Activated CD8-positive, alpha-beta T cell treated with anti-CD3 and anti-CD28 coated beads for 36 hours (primary cell): ENCODE measurements at regions not wholly inside any gene's neighbourhood (a gene's known extent, or its start where the extent isn't known, plus 50 kb on each side); places are given as distances from the start of the nearest gene placed in this dataset.

Source experiments
- ATAC-seq: fragments of 200-7000 bp; cut with Tn5 transposase; one replicate; pipeline ENCODE4 v1.10.0; 2021; ENCODE audit warnings: mild to moderate bottlenecking, moderate library complexity
- CTCF ChIA-PET: fragments of 350-600 bp; sonication (Branson Sonifier 250); formaldehyde crosslinking; loops from one replicate; lab custom pipeline; 2021; ENCODE audit warnings: antibody characterized with exemption; lab: Charles Lee
- POLR2A ChIA-PET: fragments of 350-600 bp; sonication (Branson Sonifier 250); formaldehyde crosslinking; loops from one replicate; lab custom pipeline; 2021; ENCODE audit warnings: antibody characterized with exemption; lab: Charles Lee
- DNase-seq: peaks from one replicate; pipeline ENCODE4 v3.0.0-alpha.2; 2020
- H3K27ac Mint-ChIP-seq: one replicate; pipeline ENCODE4 v1.8.0; 2021; ENCODE audit warnings: mild to moderate bottlenecking, mixed read lengths
- H3K27me3 Mint-ChIP-seq: one replicate; pipeline ENCODE4 v1.8.0; 2021; ENCODE audit warnings: mixed read lengths
- H3K36me3 Mint-ChIP-seq: one replicate; pipeline ENCODE4 v1.8.0; 2021; ENCODE audit warnings: low read depth, mixed read lengths
- H3K4me1 Mint-ChIP-seq: one replicate; pipeline ENCODE4 v1.8.0; 2021; ENCODE audit warnings: low read depth, mixed read lengths
- H3K4me3 Mint-ChIP-seq: one replicate; pipeline ENCODE4 v1.8.0; 2021; ENCODE audit warnings: mild to moderate bottlenecking, moderate library complexity, mixed read lengths
- H3K9me3 Mint-ChIP-seq: one replicate; pipeline ENCODE4 v1.8.0; 2021; ENCODE audit warnings: mixed read lengths
- intact Hi-C: fragments of 100-400 bp; cut with micrococcal nuclease; formaldehyde crosslinking; loops from one replicate; pipeline ENCODE4 v1.10.0; 2022
- TF ChIP-seq, protein P1 (sequence below): fragments of 200-600 bp; IDR thresholded peaks from one replicate; pipeline ENCODE4 v1.8.0; 2022; ENCODE audit warnings: antibody characterized with exemption, mild to moderate bottlenecking

DNA sequence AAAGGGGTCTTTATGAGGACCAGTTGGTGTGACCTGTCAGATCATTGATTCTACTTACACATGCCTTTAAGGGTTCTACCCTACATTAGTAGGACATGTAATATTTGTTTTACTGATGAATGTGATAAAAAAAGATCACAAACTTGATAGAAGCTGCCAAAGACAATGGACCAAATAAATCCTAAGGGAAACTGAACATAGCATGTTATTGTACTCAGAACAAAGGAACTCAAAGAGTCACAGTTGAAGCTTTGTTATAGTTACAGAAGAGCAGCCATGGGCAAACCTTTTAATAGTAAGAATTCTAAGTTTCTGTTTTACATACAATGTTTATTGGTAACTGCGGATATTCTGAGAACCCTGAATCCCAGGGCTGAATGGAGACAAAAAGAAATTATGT lies 780.1 kb downstream of the SLITRK6 start:
- TF ChIP-seq, protein P1, sequence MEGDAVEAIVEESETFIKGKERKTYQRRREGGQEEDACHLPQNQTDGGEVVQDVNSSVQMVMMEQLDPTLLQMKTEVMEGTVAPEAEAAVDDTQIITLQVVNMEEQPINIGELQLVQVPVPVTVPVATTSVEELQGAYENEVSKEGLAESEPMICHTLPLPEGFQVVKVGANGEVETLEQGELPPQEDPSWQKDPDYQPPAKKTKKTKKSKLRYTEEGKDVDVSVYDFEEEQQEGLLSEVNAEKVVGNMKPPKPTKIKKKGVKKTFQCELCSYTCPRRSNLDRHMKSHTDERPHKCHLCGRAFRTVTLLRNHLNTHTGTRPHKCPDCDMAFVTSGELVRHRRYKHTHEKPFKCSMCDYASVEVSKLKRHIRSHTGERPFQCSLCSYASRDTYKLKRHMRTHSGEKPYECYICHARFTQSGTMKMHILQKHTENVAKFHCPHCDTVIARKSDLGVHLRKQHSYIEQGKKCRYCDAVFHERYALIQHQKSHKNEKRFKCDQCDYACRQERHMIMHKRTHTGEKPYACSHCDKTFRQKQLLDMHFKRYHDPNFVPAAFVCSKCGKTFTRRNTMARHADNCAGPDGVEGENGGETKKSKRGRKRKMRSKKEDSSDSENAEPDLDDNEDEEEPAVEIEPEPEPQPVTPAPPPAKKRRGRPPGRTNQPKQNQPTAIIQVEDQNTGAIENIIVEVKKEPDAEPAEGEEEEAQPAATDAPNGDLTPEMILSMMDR: no peak
- ATAC-seq (no peak), DNase-seq (no peak)
- intact Hi-C loops: no loop called here
- no peak overlapping the region for H3K4me3 Mint-ChIP-seq
- H3K9me3 Mint-ChIP-seq: no peaks in the 10 kb centered on the region
- H3K36me3 Mint-ChIP-seq: no peaks in the 10 kb centered on the region
- ChIA-PET CTCF (no interaction called here), POLR2A (no interaction called here)
- H3K27me3 Mint-ChIP-seq: no peaks in the 10 kb centered on the region
- H3K4me1 Mint-ChIP-seq: no peaks in the 10 kb centered on the region
- no peak overlapping the region for H3K27ac Mint-ChIP-seq

- Mint-ChIP-seq H3K27ac (no peak overlapping the region), H3K36me3 (no peaks in the 10 kb centered on the region), H3K9me3 (no peaks in the 10 kb centered on the region), H3K4me1 (no peaks in the 10 kb centered on the region), H3K27me3 (no peaks in the 10 kb centered on the region), H3K4me3 (no peak overlapping the region)
- TF ChIP-seq, protein P1: no peak
- no peak for ATAC-seq
- ChIA-PET CTCF (no interaction called here), POLR2A (no interaction called here)
- intact Hi-C loops: no loop called here
- DNase-seq: no peak
These were observed 786.2 kb downstream of the SLITRK6 start for GRCh38 chr13:85013006-85013405.

DNA sequence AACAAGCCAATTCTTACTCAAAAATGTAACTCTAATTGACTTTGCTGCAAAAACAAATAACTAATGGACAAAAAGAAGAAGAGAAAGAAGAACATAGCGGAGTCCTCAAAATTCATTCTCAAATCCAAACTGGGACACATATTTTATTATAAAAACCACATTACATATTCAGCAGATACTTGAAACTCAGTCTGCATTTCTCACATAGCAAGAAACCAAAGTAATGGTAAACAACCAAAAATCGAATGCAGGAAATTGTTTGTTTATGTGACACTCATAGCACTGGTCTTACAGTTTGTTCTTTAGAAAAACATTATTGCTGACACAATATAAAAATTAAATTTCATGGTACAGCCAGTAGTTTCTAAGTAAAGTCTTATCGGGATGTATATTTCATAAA lies 789.8 kb downstream of the SLITRK6 start:
- ChIA-PET CTCF (no interaction called here), POLR2A (no interaction called here)
- TF ChIP-seq, protein P1: no peak
- Mint-ChIP-seq H3K36me3 (no peaks in the 10 kb centered on the region), H3K4me3 (no peak overlapping the region), H3K9me3 (no peaks in the 10 kb centered on the region), H3K27me3 (no peaks in the 10 kb centered on the region), H3K27ac (no peak overlapping the region), H3K4me1 (no peaks in the 10 kb centered on the region)
- no peak for DNase-seq
- ATAC-seq: no peak
- intact Hi-C loops: no loop called here

DNA sequence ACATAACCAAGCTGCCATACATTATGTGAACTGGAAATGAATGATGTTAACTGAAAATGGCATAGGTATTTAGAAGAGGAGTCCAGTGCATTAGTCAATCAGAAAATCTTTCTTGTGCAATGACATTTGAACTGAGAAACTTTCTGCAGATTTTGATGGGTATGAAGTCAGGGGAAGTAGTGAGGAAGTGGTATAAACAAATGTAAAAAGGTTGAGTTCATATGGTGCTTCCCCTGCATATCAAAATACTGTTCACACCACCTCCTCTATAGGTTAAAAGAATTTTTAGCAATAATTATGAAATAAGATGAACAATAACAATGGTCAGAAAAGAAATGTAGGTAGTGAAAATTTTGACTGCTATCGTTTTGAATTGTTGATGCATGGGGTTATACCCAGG lies 800.0 kb downstream of the SLITRK6 start:
- no peak for ATAC-seq
- Mint-ChIP-seq H3K36me3 (no peaks in the 10 kb centered on the region), H3K27me3 (no peaks in the 10 kb centered on the region), H3K27ac (no peak overlapping the region), H3K9me3 (peaks cover 2% of the 10 kb centered on the region), H3K4me1 (no peaks in the 10 kb centered on the region), H3K4me3 (no peak overlapping the region)
- ChIA-PET POLR2A (no interaction called here), CTCF (no interaction called here)
- intact Hi-C loops: no loop called here
- no peak for DNase-seq
- TF ChIP-seq, protein P1: no peak

DNA sequence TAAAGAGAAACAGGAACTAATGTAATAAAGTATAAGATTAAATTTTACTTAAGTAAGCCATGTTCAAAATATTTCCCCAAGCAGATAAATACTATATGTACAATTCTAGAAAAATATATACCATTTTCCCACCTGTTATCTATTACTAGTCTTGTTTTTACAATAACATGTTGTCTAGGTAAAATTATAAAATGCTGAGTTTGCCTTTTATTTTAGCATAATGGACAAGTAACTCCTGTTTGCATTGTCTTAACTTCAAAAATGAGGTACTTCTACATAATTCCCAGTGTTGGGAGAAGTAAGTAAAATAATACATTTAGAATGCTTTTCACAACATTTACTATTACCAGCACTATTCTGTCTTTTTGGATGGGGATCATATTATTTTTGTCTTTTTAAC lies 800.5 kb downstream of the SLITRK6 start:
- Mint-ChIP-seq H3K27me3 (no peaks in the 10 kb centered on the region), H3K4me3 (no peak overlapping the region), H3K36me3 (no peaks in the 10 kb centered on the region), H3K27ac (no peak overlapping the region), H3K4me1 (no peaks in the 10 kb centered on the region), H3K9me3 (peaks cover 2% of the 10 kb centered on the region)
- ATAC-seq (no peak), DNase-seq (no peak)
- CTCF ChIA-PET: no interaction called here
- POLR2A ChIA-PET: no interaction called here
- TF ChIP-seq, protein P1: no peak
- intact Hi-C loops: no loop called here
